GM12875 (cell line): ENCODE measurements at regions not wholly inside any gene's neighbourhood (a gene's known extent, or its start where the extent isn't known, plus 50 kb on each side); places are given as distances from the start of the nearest gene placed in this dataset.

ENCODE experiments used
- H3K4me3 ChIP-seq: one replicate; pipeline ENCODE4 v1.5.1; 2011; ENCODE audit warnings: low read depth, low read length, control low read depth
- TF ChIP-seq, protein P1 (sequence below): IDR thresholded peaks from 2 replicates; pipeline ENCODE4 v1.5.1; 2011; ENCODE audit warnings: low read depth, mild to moderate bottlenecking, control low read depth, inconsistent platforms, low read length, moderate library complexity, borderline replicate concordance; ENCODE audit not compliant: insufficient read depth

DNA sequence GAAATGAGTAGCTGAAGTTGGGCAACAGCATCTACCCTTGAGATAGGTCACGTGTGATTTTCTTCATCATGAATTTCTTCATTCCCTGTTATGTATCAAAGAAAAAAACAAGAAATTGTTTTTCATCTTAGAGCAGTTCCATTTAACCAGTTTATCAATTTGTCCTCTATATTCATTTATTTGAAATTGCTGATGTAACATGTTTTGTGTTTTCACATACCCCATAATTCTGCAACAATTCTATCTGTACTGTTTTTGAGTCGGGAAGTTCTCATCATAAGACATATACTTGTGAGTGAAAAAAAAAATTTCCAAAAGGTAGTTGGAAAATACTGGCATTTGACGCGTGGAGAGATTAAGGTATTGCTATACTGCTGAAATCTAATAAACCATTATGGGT, 422.6 kb upstream of the REG3G start:
- H3K4me3 ChIP-seq: no peak overlapping the region
- TF ChIP-seq, protein P1, sequence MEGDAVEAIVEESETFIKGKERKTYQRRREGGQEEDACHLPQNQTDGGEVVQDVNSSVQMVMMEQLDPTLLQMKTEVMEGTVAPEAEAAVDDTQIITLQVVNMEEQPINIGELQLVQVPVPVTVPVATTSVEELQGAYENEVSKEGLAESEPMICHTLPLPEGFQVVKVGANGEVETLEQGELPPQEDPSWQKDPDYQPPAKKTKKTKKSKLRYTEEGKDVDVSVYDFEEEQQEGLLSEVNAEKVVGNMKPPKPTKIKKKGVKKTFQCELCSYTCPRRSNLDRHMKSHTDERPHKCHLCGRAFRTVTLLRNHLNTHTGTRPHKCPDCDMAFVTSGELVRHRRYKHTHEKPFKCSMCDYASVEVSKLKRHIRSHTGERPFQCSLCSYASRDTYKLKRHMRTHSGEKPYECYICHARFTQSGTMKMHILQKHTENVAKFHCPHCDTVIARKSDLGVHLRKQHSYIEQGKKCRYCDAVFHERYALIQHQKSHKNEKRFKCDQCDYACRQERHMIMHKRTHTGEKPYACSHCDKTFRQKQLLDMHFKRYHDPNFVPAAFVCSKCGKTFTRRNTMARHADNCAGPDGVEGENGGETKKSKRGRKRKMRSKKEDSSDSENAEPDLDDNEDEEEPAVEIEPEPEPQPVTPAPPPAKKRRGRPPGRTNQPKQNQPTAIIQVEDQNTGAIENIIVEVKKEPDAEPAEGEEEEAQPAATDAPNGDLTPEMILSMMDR: no peak

DNA sequence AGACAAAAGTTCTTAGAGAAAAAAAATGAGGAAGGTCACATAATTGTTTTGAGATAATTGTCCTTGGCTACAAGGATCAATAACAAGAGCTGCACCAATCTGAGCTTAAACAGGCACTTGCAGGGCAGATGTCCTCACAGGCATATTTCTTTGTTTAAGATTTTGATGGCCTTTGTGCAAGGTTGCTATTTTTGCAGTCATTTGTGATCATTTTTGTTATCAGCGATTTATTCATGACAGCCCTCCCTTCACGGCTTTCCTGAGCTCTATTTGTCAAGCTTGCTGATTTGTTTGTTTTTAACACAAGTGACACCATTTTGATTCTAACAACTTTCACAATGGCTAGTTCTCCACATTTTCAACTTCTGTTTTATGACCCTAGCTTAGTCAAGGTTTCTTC, 418.6 kb upstream of the REG3G start:
- TF ChIP-seq, protein P1: no peak
- H3K4me3 ChIP-seq: no peak overlapping the region

DNA sequence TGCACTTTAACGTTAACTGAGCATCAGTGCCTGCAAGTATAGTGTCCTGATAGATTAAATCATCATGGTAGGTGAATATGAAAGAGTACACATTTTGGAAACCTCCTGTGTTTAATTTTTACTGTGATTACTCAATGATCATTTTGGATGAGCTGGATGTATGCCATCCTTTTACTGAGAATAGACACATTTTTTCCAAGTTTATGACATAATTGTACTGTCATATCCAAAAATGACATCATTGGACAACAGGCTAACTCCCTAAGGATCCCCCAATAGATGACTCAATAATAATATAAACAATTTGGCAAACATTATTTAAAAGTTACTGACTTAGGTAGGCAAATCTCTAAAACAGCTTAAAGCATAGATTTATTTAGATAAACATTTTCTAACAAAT, 410.8 kb upstream of the REG3G start:
- TF ChIP-seq, protein P1: no peak
- H3K4me3 ChIP-seq: no peak overlapping the region

DNA sequence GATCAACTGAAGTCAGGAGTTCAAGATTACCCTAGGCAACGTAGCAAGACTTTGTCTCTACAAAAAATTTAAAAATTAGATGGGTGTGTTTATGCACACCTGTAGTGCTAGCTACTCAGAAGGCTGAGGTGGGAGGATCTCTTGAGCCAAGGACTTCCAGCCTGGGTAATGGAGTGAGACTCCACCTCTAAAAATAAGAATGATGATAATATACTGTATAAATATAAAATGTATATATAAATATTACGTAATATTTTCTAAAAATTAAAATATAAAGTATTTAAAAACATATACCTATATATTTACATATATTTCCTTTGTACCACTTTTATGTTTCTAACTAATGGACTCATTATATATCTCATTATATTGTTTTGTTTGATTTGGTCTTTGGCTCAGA, 409.5 kb upstream of the REG3G start:
- H3K4me3 ChIP-seq: no peak overlapping the region
- TF ChIP-seq, protein P1: no peak

DNA sequence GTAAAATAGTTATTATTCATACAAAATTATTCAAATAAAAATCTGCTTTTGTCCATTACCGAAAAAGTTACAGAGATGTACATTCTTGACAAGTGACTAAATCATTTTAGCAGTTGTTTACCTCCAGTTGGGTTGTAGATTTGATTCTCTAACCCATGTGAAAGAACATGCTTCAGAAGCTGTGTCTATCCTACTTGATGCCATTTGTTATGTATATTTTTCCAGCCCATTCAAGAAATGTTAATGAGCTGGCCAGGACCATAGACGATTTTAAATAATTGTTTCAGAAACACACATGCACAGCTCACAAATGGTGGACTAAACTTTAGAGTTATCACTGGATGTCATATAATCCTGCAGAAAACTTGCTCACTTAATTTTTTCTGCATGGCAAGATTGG, 391.1 kb upstream of the REG3G start:
- TF ChIP-seq, protein P1: no peak
- no peak overlapping the region for H3K4me3 ChIP-seq

DNA sequence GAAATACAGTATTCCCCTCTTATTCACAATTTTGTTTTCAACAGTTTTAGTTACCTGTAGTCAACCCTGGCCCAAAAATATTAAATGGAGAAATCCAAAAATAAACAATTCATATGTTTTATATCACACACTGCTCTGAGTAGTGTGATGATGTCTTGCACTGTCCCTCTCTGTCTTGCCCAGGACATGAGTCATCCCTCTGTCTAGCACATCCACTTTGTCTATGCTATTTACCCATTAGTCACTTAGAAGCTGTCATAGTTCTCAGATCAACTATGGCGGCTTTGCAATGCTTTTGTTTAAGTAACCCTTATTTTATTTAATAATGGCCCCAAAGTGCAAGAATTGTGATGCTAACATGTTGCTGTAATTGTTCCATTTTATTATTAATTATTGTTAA, 380.6 kb upstream of the REG3G start:
- TF ChIP-seq, protein P1: no peak
- no peak overlapping the region for H3K4me3 ChIP-seq

DNA sequence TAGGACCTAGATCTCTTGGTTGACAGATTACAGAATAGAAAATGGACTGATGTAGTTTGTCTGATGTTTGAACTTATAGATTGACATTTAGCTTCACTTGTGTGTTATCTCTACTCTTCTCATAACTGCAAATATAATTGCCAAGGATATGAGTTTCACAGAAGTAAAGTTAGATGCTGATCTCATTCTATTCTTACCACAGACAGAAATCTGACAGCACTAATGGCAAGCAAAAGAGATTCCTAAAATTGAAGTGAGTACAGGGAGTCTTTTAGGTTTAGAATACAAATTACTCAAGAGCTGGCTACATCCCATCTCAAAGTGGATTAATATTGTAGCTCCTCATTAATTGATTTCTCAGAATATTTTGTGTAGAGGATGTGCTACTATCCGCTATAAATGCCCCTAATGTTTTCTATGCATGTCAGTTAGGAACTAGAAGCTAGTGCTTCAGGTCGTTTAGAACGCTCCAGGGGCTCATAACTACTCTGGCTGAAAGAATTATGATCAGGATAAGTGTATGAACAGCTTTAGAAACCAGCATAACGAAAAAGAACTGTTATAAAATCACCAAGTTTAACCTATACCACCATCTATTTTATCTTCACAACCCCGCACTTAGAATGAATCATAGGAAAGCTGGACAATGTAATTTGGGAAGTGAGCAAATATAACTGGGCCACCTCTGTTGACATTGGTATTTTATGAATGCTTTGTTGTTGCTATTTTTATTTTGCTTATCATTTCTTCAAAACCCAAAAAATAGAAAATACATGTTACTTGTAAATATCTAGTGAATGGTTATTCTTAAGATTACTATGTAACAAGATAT, 378.8 kb upstream of the REG3G start:
- TF ChIP-seq, protein P1: no peak
- H3K4me3 ChIP-seq: no peak overlapping the region
